C4-2B (cell line): ENCODE measurements at regions not wholly inside any gene's neighbourhood (a gene's known extent, or its start where the extent isn't known, plus 50 kb on each side); places are given as distances from the start of the nearest gene placed in this dataset.

Source experiments
- ZFX ChIP-seq: fragments of 450-650 bp; IDR thresholded peaks from 2 replicates; pipeline ENCODE4 v1.6.1; 2017
- TF ChIP-seq, protein P1 (sequence below): fragments of 450-650 bp; conservative IDR thresholded peaks from 2 replicates; pipeline ENCODE4 v1.5.1; 2017; ENCODE audit warnings: mild to moderate bottlenecking

DNA sequence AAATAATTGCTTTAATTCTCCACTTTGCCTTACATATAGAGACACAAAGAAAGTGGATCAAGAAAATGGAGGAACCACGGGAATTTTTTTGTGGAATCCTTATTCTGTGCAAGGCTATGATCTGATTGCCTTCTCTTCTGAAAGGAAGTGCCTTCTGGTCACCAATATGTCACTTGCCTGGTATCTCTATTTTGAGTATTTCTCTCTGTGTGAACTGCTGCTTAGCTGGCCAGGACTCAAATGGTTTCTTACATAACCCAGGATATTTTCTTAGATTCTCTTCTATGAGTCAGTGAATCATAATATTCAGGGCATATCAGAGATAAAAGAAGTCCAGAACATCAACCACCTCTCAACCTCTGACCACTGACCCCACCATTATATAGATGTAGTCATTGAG lies 156.1 kb downstream of the DIO2 start:
- TF ChIP-seq, protein P1, sequence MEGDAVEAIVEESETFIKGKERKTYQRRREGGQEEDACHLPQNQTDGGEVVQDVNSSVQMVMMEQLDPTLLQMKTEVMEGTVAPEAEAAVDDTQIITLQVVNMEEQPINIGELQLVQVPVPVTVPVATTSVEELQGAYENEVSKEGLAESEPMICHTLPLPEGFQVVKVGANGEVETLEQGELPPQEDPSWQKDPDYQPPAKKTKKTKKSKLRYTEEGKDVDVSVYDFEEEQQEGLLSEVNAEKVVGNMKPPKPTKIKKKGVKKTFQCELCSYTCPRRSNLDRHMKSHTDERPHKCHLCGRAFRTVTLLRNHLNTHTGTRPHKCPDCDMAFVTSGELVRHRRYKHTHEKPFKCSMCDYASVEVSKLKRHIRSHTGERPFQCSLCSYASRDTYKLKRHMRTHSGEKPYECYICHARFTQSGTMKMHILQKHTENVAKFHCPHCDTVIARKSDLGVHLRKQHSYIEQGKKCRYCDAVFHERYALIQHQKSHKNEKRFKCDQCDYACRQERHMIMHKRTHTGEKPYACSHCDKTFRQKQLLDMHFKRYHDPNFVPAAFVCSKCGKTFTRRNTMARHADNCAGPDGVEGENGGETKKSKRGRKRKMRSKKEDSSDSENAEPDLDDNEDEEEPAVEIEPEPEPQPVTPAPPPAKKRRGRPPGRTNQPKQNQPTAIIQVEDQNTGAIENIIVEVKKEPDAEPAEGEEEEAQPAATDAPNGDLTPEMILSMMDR, result no peak
- no peak for TF ChIP-seq ZFX
